Panc1 (cell line): ENCODE measurements at regions not wholly inside any gene's neighbourhood (a gene's known extent, or its start where the extent isn't known, plus 50 kb on each side); places are given as distances from the start of the nearest gene placed in this dataset.

Experiments used
- ATAC-seq: fragments of 200-7000 bp; cut with Tn5 transposase; 2 replicates; pipeline ENCODE4 v1.9.1; 2020; ENCODE audit warnings: mild to moderate bottlenecking, moderate library complexity
- BruUV-seq: library from RNA; stranded (reverse); fragments of 400-500 nt; replicated peaks from 2 replicates; lab custom pipeline; 2021; lab: Mats Ljungman, UMichigan
- CTCF ChIA-PET: fragments of 300-600 bp; sonication (Branson Sonifier 250); formaldehyde crosslinking; loops from one replicate; lab custom pipeline; 2022; ENCODE audit warnings: antibody characterized with exemption; lab: Charles Lee
- POLR2A ChIA-PET: fragments of 300-600 bp; sonication (Branson Sonifier 250); formaldehyde crosslinking; loops from one replicate; lab custom pipeline; 2022; ENCODE audit warnings: antibody characterized with exemption; lab: Charles Lee
- DNase-seq: peaks from one replicate; pipeline ENCODE4 v3.0.0-alpha.2; 2010; ENCODE audit warnings: low read depth, low spot score
- H3K27ac ChIP-seq: 2 replicates; pipeline ENCODE4 v1.5.1; 2011; ENCODE audit warnings: mild to moderate bottlenecking, low read length, inconsistent platforms
- H3K27me3 ChIP-seq: fragments of 200-500 bp; sonication (Bioruptor generic); 2 replicates; pipeline ENCODE4 v1.6.0; 2014; ENCODE audit warnings: low read length, inconsistent platforms; ENCODE audit not compliant: control insufficient read depth, insufficient read depth
- H3K36me3 ChIP-seq: fragments of 200-500 bp; sonication (Bioruptor generic); 2 replicates; pipeline ENCODE4 v1.5.1; 2014; ENCODE audit warnings: inconsistent platforms, mild to moderate bottlenecking, low read length, moderate library complexity; ENCODE audit not compliant: control insufficient read depth, insufficient read depth
- H3K4me1 ChIP-seq: 2 replicates; pipeline ENCODE4 v1.5.1; 2011; ENCODE audit warnings: inconsistent platforms, mild to moderate bottlenecking, low read length, moderate library complexity; ENCODE audit not compliant: control insufficient read depth, insufficient read depth
- H3K4me3 ChIP-seq, 2 experiments: 2 replicates each; pipeline ENCODE4 v1.5.1; 2011 to 2012; ENCODE audit warnings: low read depth in 2 of 2, low read length in 2 of 2, mild to moderate bottlenecking in 2 of 2, inconsistent platforms in 1 of 2, moderate library complexity in 1 of 2
- H3K9me3 ChIP-seq: fragments of 200-500 bp; sonication (Bioruptor generic); 2 replicates; pipeline ENCODE4 v1.5.1; 2014; ENCODE audit warnings: low read depth, mild to moderate bottlenecking, inconsistent platforms, low read length, moderate library complexity; ENCODE audit not compliant: control insufficient read depth, insufficient read depth
- POLR2AphosphoS5 ChIP-seq: IDR thresholded peaks from 2 replicates; pipeline ENCODE4 v1.6.1; 2012; ENCODE audit warnings: mild to moderate bottlenecking, low read depth, low read length, moderate library complexity
- REST ChIP-seq, 2 experiments: IDR thresholded peaks; 2 replicates each; pipeline ENCODE4 v1.6.1; 2011 to 2012; ENCODE audit warnings: low read depth in 2 of 2, control low read depth in 1 of 2, low read length in 1 of 2, mild to moderate bottlenecking in 1 of 2, moderate library complexity in 1 of 2; ENCODE audit not compliant: insufficient read depth in 1 of 2
- SIN3A ChIP-seq: IDR thresholded peaks from 2 replicates; pipeline ENCODE4 v1.6.1; 2012; ENCODE audit warnings: low read depth, mild to moderate bottlenecking, low read length, moderate library complexity, borderline replicate concordance; ENCODE audit not compliant: insufficient read depth
- TCF7L2 ChIP-seq: IDR thresholded peaks from 2 replicates; pipeline ENCODE4 v1.6.1; 2011; ENCODE audit warnings: mild to moderate bottlenecking, low read depth, low read length, inconsistent platforms
- in situ Hi-C: cut with HindIII; loops from 2 replicates; pipeline ENCODE4 v1.10.0; 2016; ENCODE audit warnings: low sequenced_read_pairs, low pct_unique_long_range_greater_than_20kb
- intact Hi-C: fragments of 100-400 bp; cut with micrococcal nuclease; formaldehyde crosslinking; loops from one replicate; pipeline ENCODE4 v1.10.0; 2022; ENCODE audit not compliant: unreplicated experiment
- TF ChIP-seq, protein P1 (sequence below): fragments of 450-650 bp; IDR thresholded peaks from 2 replicates; pipeline ENCODE4 v1.5.1; 2017; ENCODE audit warnings: mild to moderate bottlenecking

DNA sequence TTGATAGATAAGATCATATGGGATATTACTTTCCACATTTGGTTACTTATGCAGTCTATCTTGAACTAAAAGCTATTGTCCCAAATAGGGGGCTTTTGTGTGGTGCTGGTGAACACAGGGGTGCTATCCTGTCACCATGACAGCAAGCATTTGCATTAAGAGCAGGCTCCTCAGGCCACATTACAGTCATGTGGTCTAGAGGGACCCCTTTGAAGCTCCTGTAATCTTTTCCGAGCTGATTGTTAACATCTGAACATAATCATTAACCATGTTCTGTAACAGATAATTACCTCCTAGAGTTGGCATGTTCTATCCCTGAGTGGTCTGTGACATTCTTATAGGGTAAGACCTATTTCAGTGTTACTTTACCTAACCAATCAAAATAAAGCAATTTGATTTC is 178.8 kb downstream of the KTN1 start:
- Histone ChIP-seq H3K4me1 (no peaks in the 10 kb centered on the region), H3K36me3 (no peaks in the 10 kb centered on the region), H3K9me3 (no peaks in the 10 kb centered on the region), H3K27ac (no peak overlapping the region), H3K27me3 (no peaks in the 10 kb centered on the region), H3K4me3 (no peak overlapping the region)
- intact Hi-C loops (no loop called here), in situ Hi-C loops (no loop called here)
- BruUV-seq, result no TSS peak
- CTCF ChIA-PET, result no interaction called here
- ATAC-seq (no peak), DNase-seq (no peak)
- TF ChIP-seq, protein P1, sequence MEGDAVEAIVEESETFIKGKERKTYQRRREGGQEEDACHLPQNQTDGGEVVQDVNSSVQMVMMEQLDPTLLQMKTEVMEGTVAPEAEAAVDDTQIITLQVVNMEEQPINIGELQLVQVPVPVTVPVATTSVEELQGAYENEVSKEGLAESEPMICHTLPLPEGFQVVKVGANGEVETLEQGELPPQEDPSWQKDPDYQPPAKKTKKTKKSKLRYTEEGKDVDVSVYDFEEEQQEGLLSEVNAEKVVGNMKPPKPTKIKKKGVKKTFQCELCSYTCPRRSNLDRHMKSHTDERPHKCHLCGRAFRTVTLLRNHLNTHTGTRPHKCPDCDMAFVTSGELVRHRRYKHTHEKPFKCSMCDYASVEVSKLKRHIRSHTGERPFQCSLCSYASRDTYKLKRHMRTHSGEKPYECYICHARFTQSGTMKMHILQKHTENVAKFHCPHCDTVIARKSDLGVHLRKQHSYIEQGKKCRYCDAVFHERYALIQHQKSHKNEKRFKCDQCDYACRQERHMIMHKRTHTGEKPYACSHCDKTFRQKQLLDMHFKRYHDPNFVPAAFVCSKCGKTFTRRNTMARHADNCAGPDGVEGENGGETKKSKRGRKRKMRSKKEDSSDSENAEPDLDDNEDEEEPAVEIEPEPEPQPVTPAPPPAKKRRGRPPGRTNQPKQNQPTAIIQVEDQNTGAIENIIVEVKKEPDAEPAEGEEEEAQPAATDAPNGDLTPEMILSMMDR, result no peak
- TF ChIP-seq REST (IDR thresholded peaks at IDR 0.05; ENCODE audit: insufficient read depth in 1 of 2, low read depth in 2 of 2, low read length in 1 of 2) (no peak), TCF7L2 (no peak), POLR2AphosphoS5 (no peak), SIN3A (no peak)
- POLR2A ChIA-PET, result no interaction called here

- Histone ChIP-seq H3K36me3 (no peaks in the 10 kb centered on the region), H3K9me3 (no peaks in the 10 kb centered on the region), H3K27ac (no peak overlapping the region), H3K4me1 (no peaks in the 10 kb centered on the region), H3K4me3 (no peak overlapping the region), H3K27me3 (no peaks in the 10 kb centered on the region)
- intact Hi-C loops (no loop called here), in situ Hi-C loops (no loop called here)
- TF ChIP-seq REST (IDR thresholded peaks at IDR 0.05; ENCODE audit: insufficient read depth in 1 of 2, low read depth in 2 of 2, low read length in 1 of 2), result no peak
- TF ChIP-seq SIN3A, result no peak
- ATAC-seq (no peak), DNase-seq (no peak)
- ChIA-PET POLR2A (no interaction called here), CTCF (interaction anchor here (0.6 kb wide), 1 partner anchor 33 kb away, joined by 3 read pairs; no protein-coding TSS in a partner anchor)
- BruUV-seq, result no TSS peak
These were observed 181.0 kb downstream of the KTN1 start for GRCh38 chr14:55760789-55761566.
